ENCODE measurements at regions not wholly inside any gene's neighbourhood (a gene's known extent, or its start where the extent isn't known, plus 50 kb on each side); places are given as distances from the start of the nearest gene placed in this dataset.

DNA sequence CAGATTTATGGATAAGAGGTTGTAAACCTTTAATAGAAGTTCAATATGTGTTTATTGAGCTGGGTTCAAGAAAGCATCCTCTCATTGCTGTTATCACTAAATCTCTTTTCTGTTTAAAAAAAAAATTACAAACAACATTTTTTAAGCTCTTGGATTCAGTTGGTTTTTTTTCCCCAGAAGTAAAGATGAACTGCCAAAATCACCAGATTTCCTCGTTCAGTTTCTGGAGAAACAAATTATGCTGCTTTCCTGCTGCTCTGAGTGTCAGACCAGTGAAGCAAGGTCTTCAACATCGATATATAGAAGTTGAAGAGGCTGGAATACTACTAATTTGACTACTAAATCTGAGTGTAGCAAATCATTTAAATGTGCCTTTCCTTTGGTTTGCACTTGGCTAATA is 352.1 kb upstream of the IRAK1BP1 start:
- TF ChIP-seq, protein P1, sequence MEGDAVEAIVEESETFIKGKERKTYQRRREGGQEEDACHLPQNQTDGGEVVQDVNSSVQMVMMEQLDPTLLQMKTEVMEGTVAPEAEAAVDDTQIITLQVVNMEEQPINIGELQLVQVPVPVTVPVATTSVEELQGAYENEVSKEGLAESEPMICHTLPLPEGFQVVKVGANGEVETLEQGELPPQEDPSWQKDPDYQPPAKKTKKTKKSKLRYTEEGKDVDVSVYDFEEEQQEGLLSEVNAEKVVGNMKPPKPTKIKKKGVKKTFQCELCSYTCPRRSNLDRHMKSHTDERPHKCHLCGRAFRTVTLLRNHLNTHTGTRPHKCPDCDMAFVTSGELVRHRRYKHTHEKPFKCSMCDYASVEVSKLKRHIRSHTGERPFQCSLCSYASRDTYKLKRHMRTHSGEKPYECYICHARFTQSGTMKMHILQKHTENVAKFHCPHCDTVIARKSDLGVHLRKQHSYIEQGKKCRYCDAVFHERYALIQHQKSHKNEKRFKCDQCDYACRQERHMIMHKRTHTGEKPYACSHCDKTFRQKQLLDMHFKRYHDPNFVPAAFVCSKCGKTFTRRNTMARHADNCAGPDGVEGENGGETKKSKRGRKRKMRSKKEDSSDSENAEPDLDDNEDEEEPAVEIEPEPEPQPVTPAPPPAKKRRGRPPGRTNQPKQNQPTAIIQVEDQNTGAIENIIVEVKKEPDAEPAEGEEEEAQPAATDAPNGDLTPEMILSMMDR (conservative IDR thresholded peaks at IDR 0.05; ENCODE audit: low read depth, low read length) = no peak
- no peak for TF ChIP-seq CHD1 (IDR thresholded peaks at IDR 0.05; ENCODE audit: low read depth, low read length)
- TF ChIP-seq SMC3 (IDR thresholded peaks at IDR 0.05; ENCODE audit: low read depth, low read length) = no peak
- no peak for TF ChIP-seq POLR2A (IDR thresholded peaks at IDR 0.05; ENCODE audit: low read depth, low read length)
- no peak for TF ChIP-seq MAZ (IDR thresholded peaks at IDR 0.05; ENCODE audit: borderline replicate concordance, low read depth, low read length)
- TF ChIP-seq CEBPB (IDR thresholded peaks at IDR 0.05; ENCODE audit: low read depth, low read length) = no peak
- no peak for TF ChIP-seq RAD21 (IDR thresholded peaks at IDR 0.05; ENCODE audit: low read length)
- no peak for TF ChIP-seq MAFK (IDR thresholded peaks at IDR 0.05; ENCODE audit: low read depth, low read length)
- TF ChIP-seq, protein P2, sequence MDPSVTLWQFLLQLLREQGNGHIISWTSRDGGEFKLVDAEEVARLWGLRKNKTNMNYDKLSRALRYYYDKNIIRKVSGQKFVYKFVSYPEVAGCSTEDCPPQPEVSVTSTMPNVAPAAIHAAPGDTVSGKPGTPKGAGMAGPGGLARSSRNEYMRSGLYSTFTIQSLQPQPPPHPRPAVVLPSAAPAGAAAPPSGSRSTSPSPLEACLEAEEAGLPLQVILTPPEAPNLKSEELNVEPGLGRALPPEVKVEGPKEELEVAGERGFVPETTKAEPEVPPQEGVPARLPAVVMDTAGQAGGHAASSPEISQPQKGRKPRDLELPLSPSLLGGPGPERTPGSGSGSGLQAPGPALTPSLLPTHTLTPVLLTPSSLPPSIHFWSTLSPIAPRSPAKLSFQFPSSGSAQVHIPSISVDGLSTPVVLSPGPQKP (IDR thresholded peaks at IDR 0.05; ENCODE audit: borderline replicate concordance, low read depth, low read length) = no peak
- TF ChIP-seq, protein P3, sequence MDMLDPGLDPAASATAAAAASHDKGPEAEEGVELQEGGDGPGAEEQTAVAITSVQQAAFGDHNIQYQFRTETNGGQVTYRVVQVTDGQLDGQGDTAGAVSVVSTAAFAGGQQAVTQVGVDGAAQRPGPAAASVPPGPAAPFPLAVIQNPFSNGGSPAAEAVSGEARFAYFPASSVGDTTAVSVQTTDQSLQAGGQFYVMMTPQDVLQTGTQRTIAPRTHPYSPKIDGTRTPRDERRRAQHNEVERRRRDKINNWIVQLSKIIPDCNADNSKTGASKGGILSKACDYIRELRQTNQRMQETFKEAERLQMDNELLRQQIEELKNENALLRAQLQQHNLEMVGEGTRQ (IDR thresholded peaks at IDR 0.05; ENCODE audit: low read depth, low read length) = no peak

Measured in IMR-90 (cell line).